Suprapubic skin (tissue), 4 donors: ENCODE measurements at regions not wholly inside any gene's neighbourhood (a gene's known extent, or its start where the extent isn't known, plus 50 kb on each side); places are given as distances from the start of the nearest gene placed in this dataset.

Experiments used
- DNase-seq, 2 donors: peaks; one replicate each; pipeline ENCODE4 v3.0.0-alpha.2; 2019; ENCODE audit warnings: low spot score in 2 of 2
- H3K27ac ChIP-seq: fragments of 200-600 bp; sonication (generic); one replicate; pipeline ENCODE4 v1.5.1; 2019
- H3K27me3 ChIP-seq: fragments of 200-600 bp; sonication (generic); one replicate; pipeline ENCODE4 v1.5.1; 2019
- H3K36me3 ChIP-seq: fragments of 200-600 bp; sonication (generic); one replicate; pipeline ENCODE4 v1.5.1; 2019
- H3K4me1 ChIP-seq: fragments of 200-600 bp; sonication (generic); one replicate; pipeline ENCODE4 v1.5.1; 2019
- H3K4me3 ChIP-seq: fragments of 200-600 bp; sonication (generic); one replicate; pipeline ENCODE4 v1.5.1; 2019; ENCODE audit warnings: mild to moderate bottlenecking
- H3K9me3 ChIP-seq: fragments of 200-600 bp; sonication (generic); one replicate; pipeline ENCODE4 v1.5.1; 2019
- CTCF ChIP-seq, 2 donors: fragments of 200-600 bp in 1 of 2; fragments of 450-650 bp in 1 of 2; sonication (generic) in 1 of 2; IDR thresholded peaks; one replicate each; pipeline ENCODE4 v1.5.1; 2016 to 2019; ENCODE audit warnings: antibody characterized with exemption in 2 of 2, mild to moderate bottlenecking in 1 of 2, moderate library complexity in 1 of 2
- EP300 ChIP-seq: sonication (generic); formaldehyde crosslinking; IDR thresholded peaks from one replicate; pipeline ENCODE4 v1.6.1; 2017; ENCODE audit warnings: antibody characterized with exemption
- POLR2A ChIP-seq, 2 donors: fragments of 450-650 bp; IDR thresholded peaks; one replicate each; pipeline ENCODE4 v1.6.1; 2017; ENCODE audit warnings: antibody characterized with exemption in 2 of 2, mild to moderate bottlenecking in 2 of 2, moderate library complexity in 2 of 2
- POLR2AphosphoS5 ChIP-seq, 3 donors: sonication (generic); formaldehyde crosslinking; IDR thresholded peaks; one replicate each; pipeline ENCODE4 v1.6.1; 2017; ENCODE audit warnings: antibody characterized with exemption in 3 of 3
- WGBS: methylation state at CpG from one replicate; pipeline ENCODE4 v1.1.5; 2018; 5-methylcytosine and 5-hydroxymethylcytosine counted together

GRCh38 chr17:15884731-15885130 lies 60.2 kb upstream of the ADORA2B start:
- H3K4me1 ChIP-seq: no peaks in the 10 kb centered on the region
- no peak overlapping the region for H3K27ac ChIP-seq
- DNase-seq: no peak
- no peak overlapping the region for H3K4me3 ChIP-seq
- no peaks in the 10 kb centered on the region for H3K36me3 ChIP-seq
- H3K27me3 ChIP-seq: no peaks in the 10 kb centered on the region
- TF ChIP-seq CTCF (IDR thresholded peaks at IDR 0.05) (no peak), POLR2AphosphoS5 (IDR thresholded peaks at IDR 0.05) (no peak), EP300 (no peak), POLR2A (IDR thresholded peaks at IDR 0.05) (no peak)
- WGBS: 71% methylated on average over 4 of the region's 4 CpGs
- H3K9me3 ChIP-seq: no peaks in the 10 kb centered on the region

GRCh38 chr17:15885770-15886169 lies 59.2 kb upstream of the ADORA2B start:
- Histone ChIP-seq H3K36me3 (no peaks in the 10 kb centered on the region), H3K27me3 (no peaks in the 10 kb centered on the region), H3K9me3 (no peaks in the 10 kb centered on the region), H3K4me1 (no peaks in the 10 kb centered on the region), H3K27ac (no peak overlapping the region), H3K4me3 (no peak overlapping the region)
- WGBS: 83% methylated on average over 2 of the region's 2 CpGs
- no peak for DNase-seq
- TF ChIP-seq POLR2A (IDR thresholded peaks at IDR 0.05) (no peak), EP300 (no peak), CTCF (IDR thresholded peaks at IDR 0.05) (no peak), POLR2AphosphoS5 (IDR thresholded peaks at IDR 0.05) (no peak)

GRCh38 chr17:15886221-15886620 lies 58.7 kb upstream of the ADORA2B start:
- H3K27ac ChIP-seq: no peak overlapping the region
- no peaks in the 10 kb centered on the region for H3K27me3 ChIP-seq
- H3K36me3 ChIP-seq: no peaks in the 10 kb centered on the region
- WGBS: 76% methylated on average over 8 of the region's 8 CpGs
- TF ChIP-seq EP300 (no peak), CTCF (IDR thresholded peaks at IDR 0.05) (no peak), POLR2A (IDR thresholded peaks at IDR 0.05) (no peak), POLR2AphosphoS5 (IDR thresholded peaks at IDR 0.05) (no peak)
- no peak for DNase-seq
- no peaks in the 10 kb centered on the region for H3K9me3 ChIP-seq
- H3K4me1 ChIP-seq: no peaks in the 10 kb centered on the region
- H3K4me3 ChIP-seq: no peak overlapping the region

GRCh38 chr17:15886804-15887203 lies 58.1 kb upstream of the ADORA2B start:
- WGBS: 54% methylated on average over 7 of the region's 7 CpGs
- DNase-seq: no peak
- H3K4me1 ChIP-seq: no peaks in the 10 kb centered on the region
- H3K36me3 ChIP-seq: no peaks in the 10 kb centered on the region
- H3K27me3 ChIP-seq: no peaks in the 10 kb centered on the region
- no peak overlapping the region for H3K4me3 ChIP-seq
- no peaks in the 10 kb centered on the region for H3K9me3 ChIP-seq
- H3K27ac ChIP-seq: no peak overlapping the region
- TF ChIP-seq POLR2AphosphoS5 (IDR thresholded peaks at IDR 0.05): no peak
- no peak for TF ChIP-seq POLR2A (IDR thresholded peaks at IDR 0.05)
- no peak for TF ChIP-seq CTCF (IDR thresholded peaks at IDR 0.05)
- TF ChIP-seq EP300: no peak

- Histone ChIP-seq H3K4me1 (peaks cover 9% of the 10 kb centered on the region), H3K27ac (no peak overlapping the region), H3K9me3 (no peaks in the 10 kb centered on the region), H3K27me3 (no peaks in the 10 kb centered on the region), H3K36me3 (no peaks in the 10 kb centered on the region), H3K4me3 (no peak overlapping the region)
- WGBS: 85% methylated on average over 2 of the region's 2 CpGs
- DNase-seq: no peak
- TF ChIP-seq EP300 (no peak), POLR2AphosphoS5 (IDR thresholded peaks at IDR 0.05) (no peak), POLR2A (IDR thresholded peaks at IDR 0.05) (no peak), CTCF (IDR thresholded peaks at IDR 0.05) (no peak)
These were observed 56.5 kb upstream of the ADORA2B start for GRCh38 chr17:15888436-15888835.
